Adrenal gland (tissue), 9 donors: ENCODE measurements at regions not wholly inside any gene's neighbourhood (a gene's known extent, or its start where the extent isn't known, plus 50 kb on each side); places are given as distances from the start of the nearest gene placed in this dataset.

Experiments used
- DNase-seq, 7 donors: peaks; one replicate each; pipeline ENCODE4 v3.0.0-alpha.2; 2019 to 2020
- H3K27ac ChIP-seq, 5 donors: fragments of 200-600 bp; sonication (generic) in 4 of 5; 1 replicate in 3 of 5; 2 replicates in 2 of 5; pipeline versions ENCODE4 v1.5.1 to v1.8.0; 2016 to 2020; ENCODE audit warnings: mild to moderate bottlenecking in 1 of 5
- H3K27me3 ChIP-seq: fragments of 200-600 bp; 2 replicates; pipeline ENCODE4 v1.8.0; 2021
- H3K36me3 ChIP-seq, 2 donors: fragments of 200-600 bp; replicated peaks in 1 of 2; 1 replicate in 1 of 2; 2 replicates in 1 of 2; pipeline versions ENCODE4 v1.5.1 to v1.8.0; 2018 to 2022
- H3K4me1 ChIP-seq, 2 donors: fragments of 200-600 bp; replicated peaks in 1 of 2; 1 replicate in 1 of 2; 2 replicates in 1 of 2; pipeline versions ENCODE4 v1.5.1 to v1.8.0; 2018 to 2021
- H3K4me3 ChIP-seq, 4 donors: fragments of 200-600 bp; sonication (generic) in 3 of 4; one replicate each; pipeline ENCODE4 v1.5.1; 2016 to 2018
- H3K9me3 ChIP-seq, 3 donors: fragments of 200-600 bp; sonication (generic) in 1 of 3; replicated peaks in 1 of 3; 1 replicate in 2 of 3; 2 replicates in 1 of 3; pipeline versions ENCODE4 v1.5.1 to v1.8.0; 2016 to 2021
- CTCF ChIP-seq, 6 experiments: fragments of 450-650 bp in 4 of 6; fragments of 200-600 bp in 2 of 6; sonication (generic) in 1 of 6; IDR thresholded peaks; 1 replicate in 5 of 6; 2 replicates in 1 of 6; pipeline versions ENCODE4 v1.5.1 to v1.8.0; 2016 to 2021; ENCODE audit warnings: antibody characterized with exemption in 6 of 6, mild to moderate bottlenecking in 2 of 6, moderate library complexity in 1 of 6
- POLR2A ChIP-seq, 2 donors: fragments of 450-650 bp; IDR thresholded peaks; one replicate each; pipeline ENCODE4 v1.6.1; 2017; ENCODE audit warnings: antibody characterized with exemption in 2 of 2, mild to moderate bottlenecking in 2 of 2, moderate library complexity in 1 of 2
- WGBS, 4 donors: extraction: QIAGEN DNeasy Blood & Tissue Kit in 2 of 4; methylation state at CpG; one replicate each; pipeline versions ENCODE4 v1.1.5 to v1.1.7; 2013 to 2017; 5-methylcytosine and 5-hydroxymethylcytosine counted together
- intact Hi-C, 2 donors: fragments of 100-400 bp; cut with DNase I; formaldehyde crosslinking; loops; one replicate each; pipeline versions ENCODE4 v1.14.1 to v1.15.0; 2022 to 2023
- donor health status: healthy with polysubstance abuse.
- donor health status: Bipolar disorder and iron deficiency.
- donor health status: DM: yes; HTN: yes; CAD: no.
- donor health status: DM: no; HTN: no; CAD: no.
- donor health status: DM: no; HTN: no; CAD: no.

DNA sequence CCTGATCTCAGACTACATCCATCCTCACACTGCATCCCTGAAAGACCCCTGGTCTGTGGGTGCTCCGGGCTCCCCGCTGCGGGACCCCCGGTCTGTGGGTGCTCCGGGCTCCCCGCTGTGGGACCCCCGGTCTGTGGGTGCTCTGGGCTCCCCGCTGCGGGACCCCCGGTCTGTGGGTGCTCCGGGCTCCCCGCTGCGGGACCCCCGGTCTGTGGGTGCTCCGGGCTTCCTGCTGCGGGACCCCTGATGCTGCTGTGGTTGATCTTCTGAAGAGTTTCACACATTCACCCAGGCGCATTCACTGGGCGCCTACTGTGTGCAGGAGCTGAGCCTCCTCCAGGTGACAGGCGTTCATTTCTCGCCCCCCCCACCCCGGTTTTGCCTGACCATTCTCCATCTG is 162.7 kb upstream of the SALL3 start:
- Histone ChIP-seq H3K9me3 (no peaks in the 10 kb centered on the region), H3K36me3 (no peaks in the 10 kb centered on the region), H3K27me3 (peaks cover 6% of the 10 kb centered on the region), H3K4me1 (no peaks in the 10 kb centered on the region), H3K4me3 (no peak overlapping the region), H3K27ac (no peak overlapping the region)
- 90 to 97% (median 91%) methylated on average over 6 to 21 of the region's 21 CpGs for WGBS, 4 donors
- TF ChIP-seq POLR2A (IDR thresholded peaks at IDR 0.05), result no peak
- no peak for DNase-seq
- intact Hi-C loops, result no loop called here

DNA sequence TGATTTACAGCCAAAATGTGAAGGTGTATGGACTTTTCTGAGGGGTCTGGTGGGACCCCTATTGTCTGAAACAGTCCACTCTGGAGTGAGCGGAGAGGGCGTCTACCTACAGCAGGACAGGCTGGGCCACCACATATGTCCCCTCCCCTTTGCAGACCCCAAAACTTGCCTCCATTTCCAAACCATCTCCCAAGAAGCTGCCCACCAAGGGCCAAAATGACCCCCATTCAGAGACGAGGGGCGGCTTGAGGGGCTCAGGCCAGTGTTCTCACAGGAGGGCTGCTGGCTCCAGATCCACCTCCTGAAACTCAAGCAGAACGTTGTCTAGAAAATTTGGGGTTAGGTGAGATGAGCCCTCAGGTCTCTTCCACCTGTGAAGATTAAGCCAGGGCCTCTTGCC is 161.1 kb upstream of the SALL3 start:
- no peak overlapping the region for H3K4me3 ChIP-seq
- no peak overlapping the region for H3K27ac ChIP-seq
- no peak for DNase-seq
- 86 to 100% (median 88%) methylated on average over 4 to 5 of the region's 5 CpGs for WGBS, 4 donors
- intact Hi-C loops, result no loop called here
- H3K36me3 ChIP-seq, result no peaks in the 10 kb centered on the region
- H3K27me3 ChIP-seq, result peaks cover 6% of the 10 kb centered on the region
- no peaks in the 10 kb centered on the region for H3K4me1 ChIP-seq
- H3K9me3 ChIP-seq, result no peaks in the 10 kb centered on the region
- TF ChIP-seq CTCF (IDR thresholded peaks at IDR 0.05), result no peak
- TF ChIP-seq POLR2A (IDR thresholded peaks at IDR 0.05), result no peak

DNA sequence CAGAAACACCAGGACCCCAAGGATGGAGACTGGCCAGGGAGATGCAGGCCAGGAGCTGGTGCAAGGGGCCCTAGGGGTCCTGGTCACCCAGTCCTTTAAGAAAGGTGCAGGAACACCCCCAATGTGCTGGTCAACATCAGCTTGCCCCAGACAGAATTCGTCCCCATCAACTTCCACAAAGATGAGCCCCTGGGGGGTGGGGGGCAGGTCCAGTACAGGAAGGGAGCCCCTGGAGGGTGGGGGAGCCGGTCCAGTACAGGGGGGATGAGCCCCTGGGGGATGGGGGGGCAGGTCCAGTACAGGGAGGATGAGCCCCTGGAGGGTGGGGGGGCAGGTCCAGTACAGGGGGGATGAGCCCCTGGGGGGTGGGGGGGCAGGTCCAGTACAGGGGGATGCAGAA is 160.7 kb upstream of the SALL3 start:
- H3K27me3 ChIP-seq, result peaks cover 6% of the 10 kb centered on the region

DNA sequence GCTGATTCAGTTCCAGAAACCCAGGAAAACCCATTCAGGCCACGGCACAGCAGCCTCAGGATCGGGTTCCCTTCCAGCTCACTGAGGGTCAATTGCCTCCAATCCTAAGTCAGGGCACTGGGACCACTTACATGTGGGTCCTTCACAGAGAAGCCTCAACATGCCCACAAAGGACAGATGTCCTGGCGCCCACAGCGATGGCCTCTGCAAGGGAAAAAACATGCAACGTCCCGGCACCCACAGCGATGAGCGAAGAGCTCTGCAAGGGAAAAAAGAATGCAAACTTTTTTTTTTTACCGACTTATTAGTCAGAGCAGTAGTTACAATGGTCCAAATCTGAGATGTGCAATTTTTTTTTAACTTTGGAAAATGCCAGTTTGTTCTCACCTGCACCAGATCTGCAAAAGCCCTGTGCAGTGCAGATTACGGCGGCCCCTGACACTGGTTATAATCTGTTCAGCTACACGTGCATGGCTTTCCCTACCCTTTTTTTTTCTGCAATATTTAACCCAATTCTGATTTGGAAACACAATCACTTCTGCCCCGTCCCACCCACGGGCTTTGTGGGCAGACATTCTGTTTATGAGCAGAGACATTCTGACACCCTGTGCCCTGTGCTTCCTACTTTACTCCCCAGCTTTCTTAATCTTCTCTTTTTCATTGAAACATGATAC is 159.3 kb upstream of the SALL3 start:
- no peaks in the 10 kb centered on the region for H3K27me3 ChIP-seq
- no peaks in the 10 kb centered on the region for H3K36me3 ChIP-seq
- H3K4me3 ChIP-seq, result no peak overlapping the region
- TF ChIP-seq CTCF (IDR thresholded peaks at IDR 0.05) (no peak), POLR2A (IDR thresholded peaks at IDR 0.05) (no peak)
- H3K9me3 ChIP-seq, result no peaks in the 10 kb centered on the region
- no peaks in the 10 kb centered on the region for H3K4me1 ChIP-seq
- intact Hi-C loops, result no loop called here
- no peak overlapping the region for H3K27ac ChIP-seq
- no peak for DNase-seq
- 65 to 72% (median 69%) methylated on average over 14 of the region's 14 CpGs for WGBS, 4 donors

More for the DNA sequence above, 160.7 kb upstream of the SALL3 start:
- WGBS, 4 donors, result 72 to 83% (median 82%) methylated on average over 1 to 2 of the region's 2 CpGs; no CpG with 5 or more reads in 1 of the 4 donors
- H3K27ac ChIP-seq, result no peak overlapping the region
- TF ChIP-seq POLR2A (IDR thresholded peaks at IDR 0.05) (no peak), CTCF (IDR thresholded peaks at IDR 0.05) (no peak)
- no peaks in the 10 kb centered on the region for H3K9me3 ChIP-seq
- H3K4me1 ChIP-seq, result no peaks in the 10 kb centered on the region
- H3K36me3 ChIP-seq, result no peaks in the 10 kb centered on the region
- no peak overlapping the region for H3K4me3 ChIP-seq
- no peak for DNase-seq
- intact Hi-C loops, result no loop called here

DNA sequence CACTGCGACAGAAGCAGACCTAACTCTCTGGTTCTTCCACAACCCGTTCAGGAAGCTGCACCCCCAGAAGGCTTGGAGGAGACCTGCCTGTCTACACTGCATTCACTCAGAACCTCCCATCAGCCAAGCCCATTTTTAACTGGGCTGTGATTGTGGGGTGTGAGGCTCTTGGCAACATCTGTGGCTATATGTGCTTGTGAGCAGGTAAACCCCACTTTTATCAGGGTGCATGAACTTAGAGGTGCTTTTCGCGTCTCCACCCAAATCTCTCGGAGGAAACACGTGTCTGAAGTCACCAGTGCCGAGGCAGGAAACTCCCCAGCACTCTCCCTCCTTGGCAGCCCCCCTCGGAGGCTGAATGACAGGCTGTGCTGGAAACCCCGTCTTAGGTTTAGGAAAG is 158.2 kb upstream of the SALL3 start:
- WGBS, 4 donors, result 51 to 73% (median 58%) methylated on average over 8 to 9 of the region's 9 CpGs

More for the DNA sequence above, 158.2 kb upstream of the SALL3 start:
- DNase-seq, result no peak
- H3K4me3 ChIP-seq, result no peak overlapping the region
- H3K27me3 ChIP-seq, result no peaks in the 10 kb centered on the region
- no peak for TF ChIP-seq POLR2A (IDR thresholded peaks at IDR 0.05)
- TF ChIP-seq CTCF (IDR thresholded peaks at IDR 0.05), result no peak
- intact Hi-C loops, result no loop called here
- no peaks in the 10 kb centered on the region for H3K4me1 ChIP-seq
- H3K9me3 ChIP-seq, result no peaks in the 10 kb centered on the region
- H3K36me3 ChIP-seq, result no peaks in the 10 kb centered on the region
- H3K27ac ChIP-seq, result no peak overlapping the region
